SK-N-SH (cell line): ENCODE measurements at regions not wholly inside any gene's neighbourhood (a gene's known extent, or its start where the extent isn't known, plus 50 kb on each side); places are given as distances from the start of the nearest gene placed in this dataset.

ENCODE experiments used
- CTCF ChIP-seq: fragments of 200-600 bp; sonication (generic); IDR thresholded peaks from 2 replicates; pipeline ENCODE4 v1.6.1; 2017; ENCODE audit warnings: antibody characterized with exemption, mild to moderate bottlenecking, moderate library complexity
- JUND ChIP-seq: IDR thresholded peaks from 2 replicates; pipeline ENCODE4 v1.4.0; 2012
- RCOR1 ChIP-seq: fragments of 150-350 bp; IDR thresholded peaks from 2 replicates; pipeline ENCODE4 v1.6.1; 2017; ENCODE audit warnings: antibody characterized with exemption, low read length
- TEAD4 ChIP-seq: IDR thresholded peaks from 2 replicates; pipeline ENCODE4 v1.4.0; 2012; ENCODE audit warnings: mild to moderate bottlenecking, borderline replicate concordance; ENCODE audit not compliant: insufficient read depth
- YY1 ChIP-seq: IDR thresholded peaks from 2 replicates; pipeline ENCODE4 v1.4.0; 2012; ENCODE audit warnings: low read depth, mild to moderate bottlenecking

GRCh38 chr1:239008568-239008967, 377.8 kb upstream of the CHRM3 start:
- TF ChIP-seq JUND = no peak
- TF ChIP-seq RCOR1 = no peak
- TF ChIP-seq CTCF = peak; percentile 29; the same call in 1 of the 2 replicates
- TF ChIP-seq TEAD4 = no peak
- TF ChIP-seq YY1 = no peak
